GM12865 (cell line): ENCODE measurements at regions not wholly inside any gene's neighbourhood (a gene's known extent, or its start where the extent isn't known, plus 50 kb on each side); places are given as distances from the start of the nearest gene placed in this dataset.

ENCODE experiments used
- DNase-seq: peaks from one replicate; pipeline ENCODE4 v3.0.0; 2010; ENCODE audit warnings: low read depth
- H3K4me3 ChIP-seq: 2 replicates; pipeline ENCODE4 v1.5.1; 2011; ENCODE audit warnings: mild to moderate bottlenecking, low read depth, low read length, control low read depth
- TF ChIP-seq, protein P1 (sequence below): IDR thresholded peaks from 2 replicates; pipeline ENCODE4 v1.5.1; 2011; ENCODE audit warnings: low read length, control low read depth, low read depth, inconsistent platforms; ENCODE audit not compliant: insufficient read depth; ENCODE audit errors: missing control alignments

DNA sequence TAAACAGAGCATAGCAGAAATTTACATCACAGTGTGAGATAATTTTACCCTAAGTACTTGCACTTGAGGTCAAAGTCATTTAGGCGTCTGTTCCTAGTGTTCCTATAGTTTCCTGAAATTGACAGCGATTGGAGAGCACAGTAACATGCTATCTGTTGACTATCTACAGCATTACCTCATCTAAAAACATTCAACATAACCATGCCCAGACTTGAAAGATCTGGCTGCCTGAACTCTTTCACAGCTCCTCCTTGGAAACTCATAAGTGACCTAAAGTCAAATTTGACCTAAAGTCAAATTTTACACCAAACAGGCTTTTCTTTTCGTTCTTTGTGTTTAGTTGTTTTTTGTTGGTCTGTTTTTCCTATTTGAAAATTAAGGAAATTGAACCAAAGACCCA is 233.8 kb upstream of the UBASH3B start:
- DNase-seq, result no peak
- H3K4me3 ChIP-seq, result no peak overlapping the region
- TF ChIP-seq, protein P1, sequence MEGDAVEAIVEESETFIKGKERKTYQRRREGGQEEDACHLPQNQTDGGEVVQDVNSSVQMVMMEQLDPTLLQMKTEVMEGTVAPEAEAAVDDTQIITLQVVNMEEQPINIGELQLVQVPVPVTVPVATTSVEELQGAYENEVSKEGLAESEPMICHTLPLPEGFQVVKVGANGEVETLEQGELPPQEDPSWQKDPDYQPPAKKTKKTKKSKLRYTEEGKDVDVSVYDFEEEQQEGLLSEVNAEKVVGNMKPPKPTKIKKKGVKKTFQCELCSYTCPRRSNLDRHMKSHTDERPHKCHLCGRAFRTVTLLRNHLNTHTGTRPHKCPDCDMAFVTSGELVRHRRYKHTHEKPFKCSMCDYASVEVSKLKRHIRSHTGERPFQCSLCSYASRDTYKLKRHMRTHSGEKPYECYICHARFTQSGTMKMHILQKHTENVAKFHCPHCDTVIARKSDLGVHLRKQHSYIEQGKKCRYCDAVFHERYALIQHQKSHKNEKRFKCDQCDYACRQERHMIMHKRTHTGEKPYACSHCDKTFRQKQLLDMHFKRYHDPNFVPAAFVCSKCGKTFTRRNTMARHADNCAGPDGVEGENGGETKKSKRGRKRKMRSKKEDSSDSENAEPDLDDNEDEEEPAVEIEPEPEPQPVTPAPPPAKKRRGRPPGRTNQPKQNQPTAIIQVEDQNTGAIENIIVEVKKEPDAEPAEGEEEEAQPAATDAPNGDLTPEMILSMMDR, result no peak

DNA sequence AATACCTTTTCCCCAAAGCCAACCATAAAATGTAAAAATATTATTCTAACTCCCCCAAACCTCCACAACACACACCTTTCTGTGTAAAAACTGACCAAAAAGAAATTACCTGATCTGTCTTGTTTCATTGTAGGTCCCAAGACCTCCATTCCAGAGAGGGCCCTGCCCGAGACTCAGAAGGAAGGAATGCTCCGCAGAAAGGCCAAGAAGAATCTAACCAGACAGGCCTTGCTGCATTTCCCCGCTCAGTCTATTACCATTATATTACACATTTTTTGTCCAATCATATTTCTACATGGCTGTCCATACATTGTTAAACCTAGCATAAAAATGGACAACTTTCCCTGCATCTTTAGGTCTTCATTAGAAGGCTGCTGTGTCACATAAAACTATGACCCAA is 237.5 kb upstream of the UBASH3B start:
- no peak for DNase-seq
- TF ChIP-seq, protein P1, result no peak
- no peak overlapping the region for H3K4me3 ChIP-seq

DNA sequence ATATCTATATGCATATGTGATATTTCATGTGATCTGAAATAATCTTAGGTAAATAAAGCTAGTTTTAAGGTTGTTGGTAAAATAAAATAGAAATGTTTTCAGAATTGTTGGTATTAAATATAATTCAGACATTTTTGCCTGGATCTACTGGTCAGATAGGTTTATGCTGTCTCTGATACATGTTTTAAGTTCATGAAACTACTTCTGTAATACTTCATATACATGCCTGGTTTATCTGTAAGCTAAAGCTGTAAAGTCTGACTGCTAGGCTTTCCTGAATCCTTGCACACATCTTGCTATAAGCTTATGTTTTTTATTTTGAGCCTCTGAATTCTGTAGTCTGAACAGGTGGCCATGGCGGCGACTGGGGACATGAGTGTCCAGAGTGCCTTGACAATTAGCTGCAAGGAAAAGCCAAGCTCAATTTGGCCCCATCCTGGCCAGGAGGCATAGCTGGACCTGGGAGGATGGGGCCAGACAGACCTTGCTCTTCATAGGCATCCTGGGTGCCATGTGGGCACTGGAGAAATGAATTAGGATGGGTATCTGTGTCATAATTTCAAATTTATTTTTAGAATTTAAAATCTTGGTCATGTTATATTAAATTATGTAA is 241.0 kb upstream of the UBASH3B start:
- TF ChIP-seq, protein P1, result no peak
- H3K4me3 ChIP-seq, result no peak overlapping the region
- no peak for DNase-seq

DNA sequence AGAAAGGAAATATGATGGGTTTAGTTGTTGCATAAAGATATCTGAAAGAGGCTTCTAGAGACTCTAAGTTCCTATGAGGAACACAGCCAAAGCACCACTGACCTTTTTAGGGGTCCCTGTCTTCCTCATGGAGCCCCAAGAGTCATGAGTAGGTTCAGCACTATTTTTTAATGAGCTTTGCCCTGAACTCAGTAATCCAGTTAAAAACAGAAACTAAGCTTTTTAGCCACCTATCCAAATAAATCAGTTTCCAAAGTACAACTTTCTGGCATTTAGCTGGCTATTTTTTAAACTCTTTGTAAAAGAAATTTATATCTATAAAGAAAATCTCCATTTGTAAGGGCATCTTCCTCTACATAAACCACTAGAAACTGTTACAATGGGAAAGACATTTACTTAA is 241.8 kb upstream of the UBASH3B start:
- TF ChIP-seq, protein P1, result no peak
- no peak for DNase-seq
- H3K4me3 ChIP-seq, result no peak overlapping the region

DNA sequence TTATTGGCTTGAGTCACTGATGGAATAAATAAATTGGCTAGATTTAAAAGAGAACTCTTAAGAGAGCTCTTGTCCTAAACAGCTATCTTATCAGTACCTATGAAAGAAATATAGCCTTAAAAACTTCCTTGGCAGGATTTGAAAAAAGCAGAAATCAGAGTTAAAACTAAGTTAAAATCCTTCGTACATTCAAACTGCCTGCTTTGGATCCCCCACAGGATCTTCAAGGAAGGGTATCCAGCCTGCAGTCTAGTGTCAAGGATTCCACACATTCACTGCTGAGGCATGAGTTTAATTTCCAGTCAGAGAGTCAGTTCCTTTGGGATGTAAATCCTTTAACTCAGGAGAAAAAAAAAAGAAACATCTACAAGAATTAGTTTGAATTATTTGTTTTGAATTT is 242.9 kb upstream of the UBASH3B start:
- no peak overlapping the region for H3K4me3 ChIP-seq
- no peak for DNase-seq
- TF ChIP-seq, protein P1, result no peak

DNA sequence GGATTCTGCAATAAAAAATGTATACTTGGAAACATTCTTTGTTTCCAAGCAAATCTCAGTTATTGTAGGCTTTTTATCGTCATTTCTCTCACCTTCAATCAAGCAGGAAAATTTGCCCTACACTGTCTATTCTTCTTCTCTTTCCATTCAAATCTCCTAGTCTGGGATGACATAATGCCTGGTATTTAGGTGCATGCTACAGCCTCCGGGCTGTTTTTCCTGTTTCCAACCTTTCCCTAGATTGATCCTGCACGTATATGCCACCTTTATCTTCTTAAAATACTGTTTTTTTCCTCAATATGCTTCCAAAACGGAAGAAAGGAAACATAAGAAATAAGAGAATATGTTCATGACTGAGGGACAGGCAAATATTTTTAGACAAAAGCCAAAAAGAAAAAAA is 249.1 kb upstream of the UBASH3B start:
- H3K4me3 ChIP-seq, result no peak overlapping the region
- TF ChIP-seq, protein P1, result no peak
- no peak for DNase-seq

DNA sequence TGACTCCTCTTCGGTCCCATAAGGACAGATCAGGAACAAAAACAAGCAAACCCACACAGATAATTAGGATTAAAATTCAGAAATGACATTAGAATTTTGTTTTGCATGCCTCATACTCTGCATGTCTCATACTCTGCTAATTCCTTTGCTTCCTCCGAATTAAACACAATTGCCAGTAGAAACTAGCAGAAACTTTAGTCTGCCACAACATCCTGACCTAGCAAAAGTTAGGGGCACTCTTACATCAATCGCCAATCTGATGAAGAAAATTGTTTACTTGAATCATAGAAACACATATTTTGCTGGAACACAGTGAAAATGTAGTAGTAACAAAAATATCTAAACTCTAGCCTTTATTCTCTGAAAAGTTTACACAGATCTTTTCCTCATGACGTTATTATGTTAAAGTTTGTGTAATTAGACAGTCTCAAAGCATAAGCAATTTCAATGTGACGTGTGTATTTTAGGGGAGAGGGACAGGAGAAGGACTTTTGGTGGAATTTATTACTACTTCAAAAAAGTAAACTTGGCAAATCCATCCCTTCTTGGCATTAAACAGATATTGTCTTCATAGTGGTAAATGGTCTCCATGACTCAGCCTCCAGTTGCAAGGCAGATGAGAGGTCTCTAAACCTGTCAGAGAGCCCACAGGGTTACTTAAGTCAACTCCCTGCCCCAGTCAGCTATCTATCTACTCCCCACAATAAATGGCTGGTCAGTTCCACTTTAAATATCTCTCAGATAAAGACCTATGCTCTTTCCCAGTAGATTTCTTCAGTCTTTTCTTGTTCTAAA is 249.8 kb upstream of the UBASH3B start:
- H3K4me3 ChIP-seq, result no peak overlapping the region
- DNase-seq, result no peak
- TF ChIP-seq, protein P1, result no peak
